HG02852 (cell line): ENCODE measurements at regions not wholly inside any gene's neighbourhood (a gene's known extent, or its start where the extent isn't known, plus 50 kb on each side); places are given as distances from the start of the nearest gene placed in this dataset.
"Not testable (repeated sequence)": the region's sequence is repeated elsewhere in the genome, so short reads cannot be mapped to it uniquely, and the experiment has no call there.

Experiments
- ATAC-seq: cut with Tn5 transposase; IDR thresholded peaks from one replicate; pipeline ENCODE4 v1.9.1; 2021; ENCODE audit warnings: mild to moderate bottlenecking, moderate library complexity; ENCODE audit not compliant: unreplicated experiment

DNA sequence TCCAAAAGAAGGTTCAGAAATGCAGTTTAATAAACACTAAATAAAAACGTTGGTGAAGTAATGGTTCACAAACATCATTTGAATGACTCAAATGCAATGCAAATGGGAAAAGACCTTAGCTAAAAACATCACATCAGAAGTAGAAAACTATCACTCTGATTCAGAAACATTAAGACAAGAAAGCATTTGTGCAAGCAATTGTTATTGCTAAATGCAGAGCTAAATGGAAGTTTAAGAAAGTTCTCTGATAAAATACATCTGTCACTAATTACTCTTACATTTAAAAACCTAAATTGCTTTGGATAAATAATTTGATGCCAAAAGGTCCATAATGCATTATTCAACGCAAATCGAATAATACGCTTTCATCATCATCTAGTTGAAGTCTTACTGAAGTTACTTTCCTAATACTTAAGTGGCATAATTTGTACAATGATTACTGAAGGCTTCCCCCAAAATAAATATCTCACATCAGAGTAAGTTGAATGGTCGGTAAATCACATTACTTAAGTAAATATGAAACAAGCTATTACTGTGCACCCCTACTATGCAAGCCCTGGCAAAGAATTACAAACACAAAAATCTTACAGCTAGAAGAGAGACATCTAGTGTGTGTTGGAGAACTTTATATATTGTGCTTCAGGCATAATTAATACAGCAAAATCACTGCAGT lies 105.7 kb upstream of the KCTD1 start:
- ATAC-seq, result no peak

DNA sequence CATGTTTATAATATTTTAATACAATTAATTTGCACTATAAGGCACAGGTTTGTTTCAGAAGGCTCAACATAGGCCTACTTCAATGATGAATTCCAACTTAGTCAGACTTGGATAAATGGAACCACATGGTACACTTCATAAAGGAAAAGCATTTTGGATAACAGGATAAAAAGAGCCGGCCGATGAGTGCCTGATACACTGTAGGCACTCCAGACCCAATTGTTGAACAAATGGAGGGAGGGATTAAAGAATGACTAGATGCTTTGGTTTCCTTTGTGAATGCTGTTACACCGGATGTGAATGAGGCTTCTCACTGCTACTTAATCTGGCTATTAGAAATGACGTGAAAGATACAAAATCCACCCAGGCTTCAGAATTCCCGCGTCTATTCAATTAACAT lies 104.1 kb upstream of the KCTD1 start:
- no peak for ATAC-seq

DNA sequence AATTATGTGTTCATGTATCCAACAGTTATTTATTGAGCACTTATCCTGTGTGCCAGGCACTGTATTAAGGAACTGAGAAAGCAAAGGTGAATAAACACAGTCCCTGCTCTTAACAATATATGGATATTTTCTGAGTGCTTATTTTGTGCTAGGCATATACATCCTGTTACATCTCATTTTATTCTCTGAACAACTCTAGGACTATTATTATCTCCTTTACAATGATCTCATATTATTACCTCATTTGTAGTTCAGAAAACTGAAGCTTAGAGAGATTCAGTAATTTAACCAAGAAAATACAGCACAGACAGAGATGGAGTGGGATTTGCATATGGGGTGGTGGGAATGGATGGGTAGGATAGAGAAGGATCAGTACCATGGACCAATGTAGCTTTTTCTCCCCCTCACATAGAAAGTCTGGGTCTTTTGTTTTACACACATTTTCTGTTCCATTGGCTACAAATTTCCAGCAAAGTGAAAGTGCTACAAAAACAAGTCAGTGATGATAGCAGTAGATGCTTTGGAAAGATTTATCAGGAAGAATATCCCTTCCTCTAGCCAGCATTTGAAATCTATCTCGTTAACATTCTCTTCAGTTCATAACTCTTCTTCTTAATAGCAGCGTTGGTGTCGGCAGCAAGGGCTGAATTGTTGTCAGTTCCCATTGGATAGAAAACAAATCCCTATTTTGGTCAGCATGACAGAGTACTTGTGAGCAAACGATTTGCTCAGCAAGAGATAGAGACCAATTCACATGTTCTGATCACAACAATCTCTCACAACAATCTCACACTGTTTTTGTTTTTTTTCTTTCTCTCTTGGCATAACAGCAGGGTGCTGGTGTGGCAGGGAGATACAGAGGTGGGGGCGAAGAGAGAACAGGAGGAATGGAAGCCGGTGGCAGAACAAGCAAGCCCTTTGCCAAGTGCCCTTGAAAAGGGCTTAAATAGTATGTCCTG lies 102.2 kb upstream of the KCTD1 start:
- ATAC-seq, result no peak

DNA sequence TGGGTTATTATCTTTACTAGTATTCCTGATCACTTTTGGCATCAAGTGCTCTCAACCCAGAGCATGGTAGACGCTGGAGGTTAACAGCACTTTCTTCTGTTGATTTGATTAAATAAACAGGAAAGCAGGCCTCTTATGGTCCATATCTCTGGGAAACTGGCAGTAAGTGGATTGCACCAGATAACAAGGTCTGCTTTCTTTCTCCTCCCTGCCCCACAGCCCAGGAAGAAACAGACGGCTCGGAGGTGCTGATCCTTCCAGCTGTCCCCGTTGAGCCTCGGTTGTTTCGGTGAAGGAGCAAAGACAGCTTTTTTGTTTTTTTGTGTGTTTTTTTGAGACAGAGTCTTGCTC lies 100.8 kb upstream of the KCTD1 start:
- ATAC-seq, result no peak

DNA sequence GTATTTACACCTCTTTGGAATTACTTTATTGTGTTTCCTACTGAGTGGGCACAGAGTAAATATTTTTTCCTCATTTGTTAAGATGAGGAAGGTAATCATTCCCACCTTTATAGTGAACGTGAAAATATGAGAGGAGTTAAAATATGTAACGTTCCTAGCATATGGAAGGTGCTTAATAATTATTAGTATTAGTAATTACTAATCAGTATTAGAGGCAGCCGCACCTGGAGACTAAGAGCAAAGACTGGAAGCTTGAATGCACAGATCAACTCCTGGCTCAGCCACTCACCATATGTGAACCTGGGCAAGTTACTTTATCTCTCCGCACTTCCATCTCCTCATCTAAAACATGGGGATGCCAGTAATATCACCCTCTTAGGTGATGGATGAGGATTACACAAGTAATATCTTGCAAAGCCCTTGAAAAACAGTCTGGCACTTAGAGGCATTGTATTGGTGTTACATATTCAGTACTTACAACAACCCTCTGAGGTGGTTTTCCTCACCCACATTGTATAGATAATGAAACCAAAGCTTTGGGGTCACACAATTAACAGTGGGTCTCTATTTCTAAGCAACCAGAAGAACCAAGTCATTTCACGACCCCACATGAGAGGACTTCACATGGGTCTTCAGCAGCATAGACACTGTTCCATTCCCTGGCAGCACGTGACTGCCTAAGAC lies 100.3 kb upstream of the KCTD1 start:
- ATAC-seq, result no peak

DNA sequence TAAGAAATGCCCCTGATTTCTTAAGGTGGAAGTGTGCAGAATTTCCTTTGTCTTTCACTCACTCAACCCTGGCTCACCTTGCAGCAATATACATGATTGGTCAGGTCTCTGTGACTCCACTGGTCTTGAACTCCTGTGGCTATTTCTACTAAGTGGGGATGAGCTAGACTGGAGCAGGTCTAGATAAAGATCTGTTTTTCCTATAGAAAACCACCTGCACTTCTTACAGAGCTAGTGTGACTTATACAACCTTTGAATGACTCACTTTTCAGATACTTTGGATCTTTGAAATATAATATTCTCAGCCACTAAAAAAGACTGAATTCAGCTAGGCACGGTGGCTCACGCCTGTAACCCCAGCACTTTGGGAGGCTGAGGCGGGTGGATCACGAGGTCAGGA lies 98.5 kb upstream of the KCTD1 start:
- ATAC-seq, result no peak

DNA sequence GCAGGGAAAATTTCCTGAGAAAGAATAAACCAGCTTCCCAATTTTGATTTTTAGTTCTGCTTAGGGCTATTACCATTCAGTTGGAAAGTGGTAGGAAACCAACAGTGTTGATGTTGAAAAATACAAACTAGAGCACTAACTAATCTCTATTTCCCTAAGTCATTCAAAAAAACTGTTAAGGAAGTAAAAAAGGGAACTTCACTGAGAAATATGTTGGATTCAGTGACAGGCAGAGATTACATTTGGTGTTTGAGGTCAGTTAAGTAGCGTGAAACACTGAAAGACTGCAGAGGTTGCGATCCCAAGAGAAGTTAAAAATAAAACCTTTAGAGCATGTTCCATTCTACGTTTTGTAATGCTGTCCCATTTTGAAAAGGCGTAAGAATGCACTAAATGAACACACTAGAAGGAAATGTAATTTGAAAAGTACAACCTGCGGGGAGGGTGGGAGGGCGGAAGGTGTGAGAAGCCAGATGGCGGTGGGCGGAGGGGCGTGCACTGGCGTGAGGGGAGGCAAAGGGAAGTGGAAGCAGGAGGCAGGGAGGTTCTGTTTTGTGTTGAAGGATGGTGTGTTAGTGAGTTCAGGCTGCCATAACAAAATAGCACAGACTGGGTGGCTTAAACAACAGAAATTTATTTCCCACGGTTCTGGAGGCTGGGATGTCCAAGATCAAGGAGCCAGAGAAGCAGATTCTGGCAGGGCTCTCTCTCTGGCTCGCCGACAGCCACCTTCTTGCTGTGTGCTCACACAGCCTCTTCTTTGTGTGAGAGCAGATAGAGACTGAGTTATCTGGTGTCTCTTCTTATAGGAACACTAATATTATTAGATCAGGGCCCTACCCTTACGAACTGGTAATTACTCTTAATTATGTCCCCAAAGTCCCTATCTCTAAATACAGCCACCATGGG lies 94.3 kb upstream of the KCTD1 start:
- ATAC-seq, result peak; percentile 44

DNA sequence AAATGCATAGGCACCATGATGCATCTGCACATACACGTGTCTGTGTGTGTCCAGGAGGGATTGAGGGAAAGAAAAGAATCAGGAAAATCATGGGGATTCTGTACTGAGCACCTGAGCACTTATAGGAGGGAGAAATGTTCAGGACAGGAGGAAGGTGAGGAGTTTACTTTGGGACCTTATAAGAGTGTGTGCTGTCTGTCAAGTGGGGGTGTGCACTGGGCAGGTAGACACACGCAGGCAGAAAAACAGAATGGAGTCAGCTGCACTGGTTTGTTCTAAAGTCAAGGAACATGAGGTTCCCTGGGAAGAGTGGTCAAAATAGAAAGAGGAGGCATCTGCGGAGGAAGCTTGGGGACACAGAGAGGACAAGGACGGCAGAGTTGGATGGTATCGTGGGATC lies 92.2 kb upstream of the KCTD1 start:
- ATAC-seq, result no peak

DNA sequence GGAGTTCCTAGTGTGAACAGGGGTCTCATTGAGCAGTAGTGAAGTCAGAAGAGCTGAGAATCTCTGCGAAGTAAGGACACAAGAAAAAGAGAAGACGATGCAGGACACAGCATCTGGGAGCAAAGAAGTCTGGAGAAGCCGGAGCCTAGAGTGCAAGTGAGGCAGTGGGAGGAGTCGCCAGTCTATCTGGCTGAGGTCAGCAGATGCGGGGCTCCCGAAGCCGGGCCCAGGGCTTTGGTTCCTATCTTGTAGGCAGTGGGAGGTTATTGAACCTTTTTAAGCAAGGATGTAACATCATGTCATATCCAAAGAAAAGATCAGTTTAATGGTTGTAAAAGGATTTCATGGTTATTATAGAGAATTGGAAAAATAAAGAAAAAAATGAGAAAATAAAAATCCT lies 90.8 kb upstream of the KCTD1 start:
- ATAC-seq, result no peak

DNA sequence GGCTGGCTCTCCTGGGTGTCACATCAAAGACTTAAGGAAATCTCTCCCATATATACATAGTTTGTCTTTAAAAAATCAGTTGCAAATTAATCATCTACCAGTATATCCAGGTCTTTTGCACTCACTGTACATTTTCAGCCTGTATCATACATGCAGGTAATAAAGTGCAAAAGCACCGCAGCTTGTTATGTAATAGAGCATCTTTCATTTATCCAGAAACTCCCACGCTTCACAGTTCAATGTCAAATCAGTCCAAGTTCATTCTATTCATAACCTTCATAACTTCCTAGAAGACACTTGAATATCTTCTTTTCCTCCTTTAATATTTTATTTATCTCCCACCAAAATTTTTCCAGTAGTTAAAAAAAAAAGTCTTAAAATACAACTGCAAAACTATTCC lies 89.6 kb upstream of the KCTD1 start:
- no peak for ATAC-seq

DNA sequence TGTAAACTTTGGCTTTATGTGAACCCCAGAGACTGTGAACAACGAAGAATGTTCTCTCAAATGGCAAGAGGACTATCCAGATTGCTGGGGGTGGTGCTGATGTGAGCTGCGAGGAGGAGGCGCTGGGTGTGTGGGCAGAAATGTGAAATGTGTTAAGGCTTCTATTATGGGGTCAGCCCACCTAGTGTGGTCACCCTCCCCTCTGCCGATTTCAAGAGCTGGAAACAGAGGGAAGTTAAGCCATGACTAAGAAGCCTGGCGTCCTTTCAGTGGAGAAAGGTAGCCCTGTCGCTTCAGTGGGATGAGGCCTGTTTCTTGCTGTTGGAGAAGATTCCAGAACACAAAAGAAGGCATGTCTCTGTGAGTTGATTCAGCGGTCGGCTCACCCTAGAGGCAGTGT lies 89.0 kb upstream of the KCTD1 start:
- no peak for ATAC-seq

DNA sequence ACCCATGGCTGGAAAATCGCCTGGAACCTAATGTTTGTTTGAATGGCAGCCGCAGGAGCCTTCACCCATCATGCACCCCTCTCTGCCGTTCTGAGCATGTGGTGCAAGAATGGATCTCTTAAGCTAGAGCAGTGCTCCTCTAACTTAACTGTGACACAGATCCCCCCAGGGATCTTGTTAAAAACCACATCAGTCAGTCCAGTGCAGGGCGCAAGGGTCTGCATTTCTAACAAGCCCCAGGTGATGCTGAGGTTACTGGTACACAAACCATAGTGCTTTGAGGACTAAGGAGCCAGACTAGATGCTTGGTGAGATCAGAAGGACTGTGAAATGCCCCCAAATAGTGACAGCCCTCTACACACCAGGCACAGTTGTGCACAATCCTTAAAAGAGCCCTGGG lies 87.1 kb upstream of the KCTD1 start:
- no peak for ATAC-seq

DNA sequence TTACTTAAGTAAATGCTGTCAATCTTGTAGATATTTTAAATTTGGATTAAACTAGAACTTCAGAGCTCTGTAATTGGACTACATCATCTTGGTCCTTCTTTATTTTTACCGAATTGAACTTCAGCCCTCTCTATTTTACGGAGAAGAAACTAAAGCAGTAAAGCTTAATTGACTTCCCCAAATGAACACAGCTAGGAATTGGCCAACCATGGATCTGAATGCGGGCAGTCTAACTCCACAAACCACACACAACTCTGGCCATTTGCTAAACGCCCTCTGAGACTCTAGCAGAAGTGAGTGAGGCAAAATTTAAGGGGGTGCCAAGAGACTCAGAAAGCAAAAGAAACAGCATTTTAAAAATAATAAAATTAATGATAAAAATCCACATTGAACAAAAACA lies 86.3 kb upstream of the KCTD1 start:
- no peak for ATAC-seq

DNA sequence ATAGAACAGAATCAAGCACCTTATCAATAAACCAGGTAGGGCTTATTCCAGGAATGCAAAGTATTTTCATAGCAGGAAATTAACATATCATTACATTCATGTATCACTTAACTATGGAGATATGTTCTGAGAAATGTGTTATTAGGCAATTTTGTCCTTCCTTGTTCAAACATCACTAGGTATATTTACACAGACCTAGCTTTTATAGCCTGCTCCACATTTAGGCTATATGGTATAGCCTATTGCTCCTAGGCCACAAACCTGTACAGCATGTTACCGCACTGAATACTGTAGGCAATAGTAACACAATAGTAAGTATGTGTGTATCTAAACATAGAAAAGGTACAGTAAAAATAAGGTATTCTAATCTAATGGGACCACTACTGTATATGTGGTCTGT lies 82.8 kb upstream of the KCTD1 start:
- no peak for ATAC-seq

DNA sequence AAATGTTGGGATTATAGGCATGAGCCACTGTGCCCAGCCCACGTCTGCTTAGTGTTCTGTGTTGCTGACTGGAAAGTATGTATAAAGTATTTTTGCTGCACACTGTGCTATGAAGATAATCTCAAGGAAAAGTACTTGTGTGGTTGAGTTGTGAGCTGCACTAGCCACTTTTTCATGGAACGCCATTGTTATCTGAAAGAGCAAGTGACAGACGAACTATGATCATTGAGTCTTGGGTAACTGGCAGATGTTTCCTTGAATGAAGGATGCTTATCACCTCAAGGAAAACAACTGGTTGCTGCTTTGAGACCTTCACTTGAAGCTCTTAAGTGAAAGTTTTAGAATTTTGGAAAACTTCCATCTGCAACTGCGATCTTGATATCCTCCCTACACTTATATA lies 82.2 kb upstream of the KCTD1 start:
- no peak for ATAC-seq

DNA sequence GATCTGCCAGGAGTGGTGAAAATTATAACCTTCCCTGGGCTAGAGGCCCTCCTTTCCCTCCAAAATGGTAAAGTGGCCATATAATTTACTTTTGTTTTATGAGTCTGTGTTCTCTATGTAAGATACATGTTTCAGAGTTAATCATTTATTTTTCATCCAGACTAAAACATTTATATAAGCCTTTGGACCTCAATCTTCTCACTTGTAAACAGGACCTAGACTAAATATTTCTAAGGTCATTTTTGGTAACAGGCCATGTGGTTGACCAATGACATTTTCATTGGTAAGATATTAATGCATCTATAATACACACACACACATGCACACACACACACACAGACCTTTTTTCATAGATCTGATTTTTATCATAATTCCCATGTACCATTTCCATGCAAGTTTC lies 79.7 kb upstream of the KCTD1 start:
- ATAC-seq, result no peak

DNA sequence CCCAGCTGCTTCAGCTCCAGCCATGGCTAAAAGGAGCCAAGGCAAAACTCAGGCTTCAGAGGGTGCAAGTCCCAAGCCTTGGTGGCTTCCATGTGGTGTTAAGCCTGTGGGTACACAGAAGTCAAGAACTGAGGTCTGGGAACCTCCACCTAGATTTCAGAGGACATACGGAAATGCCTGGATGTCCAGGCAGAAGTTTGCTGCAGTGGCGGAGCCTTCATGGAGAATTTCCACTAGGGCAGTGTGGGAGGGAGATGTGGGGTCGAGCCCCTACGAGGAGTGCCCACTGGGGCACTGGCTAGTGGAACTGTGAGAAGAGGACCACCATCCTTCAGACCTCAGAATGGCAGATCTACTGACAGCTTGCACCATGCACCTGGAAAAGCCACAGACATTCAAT lies 76.1 kb upstream of the KCTD1 start:
- no peak for ATAC-seq

DNA sequence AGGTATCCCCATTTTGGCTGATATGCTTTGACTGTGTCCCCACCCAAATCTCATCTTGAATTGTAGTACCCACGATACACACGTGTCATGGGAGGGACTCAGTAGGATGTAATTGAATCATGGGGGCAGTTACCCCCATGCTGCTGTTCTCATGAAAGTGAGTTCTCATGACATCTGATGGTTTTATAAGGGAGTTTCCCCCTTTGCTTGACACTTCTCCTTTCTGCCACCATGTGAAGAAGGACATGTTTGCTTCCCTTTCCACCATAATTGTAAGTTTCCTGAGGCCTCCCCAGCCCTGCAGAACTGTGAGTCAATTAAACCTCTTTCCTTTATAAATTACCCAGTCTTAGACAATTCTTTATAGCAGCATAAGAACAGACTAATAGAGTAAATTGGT lies 75.0 kb upstream of the KCTD1 start:
- ATAC-seq, result not testable (repeated sequence)

DNA sequence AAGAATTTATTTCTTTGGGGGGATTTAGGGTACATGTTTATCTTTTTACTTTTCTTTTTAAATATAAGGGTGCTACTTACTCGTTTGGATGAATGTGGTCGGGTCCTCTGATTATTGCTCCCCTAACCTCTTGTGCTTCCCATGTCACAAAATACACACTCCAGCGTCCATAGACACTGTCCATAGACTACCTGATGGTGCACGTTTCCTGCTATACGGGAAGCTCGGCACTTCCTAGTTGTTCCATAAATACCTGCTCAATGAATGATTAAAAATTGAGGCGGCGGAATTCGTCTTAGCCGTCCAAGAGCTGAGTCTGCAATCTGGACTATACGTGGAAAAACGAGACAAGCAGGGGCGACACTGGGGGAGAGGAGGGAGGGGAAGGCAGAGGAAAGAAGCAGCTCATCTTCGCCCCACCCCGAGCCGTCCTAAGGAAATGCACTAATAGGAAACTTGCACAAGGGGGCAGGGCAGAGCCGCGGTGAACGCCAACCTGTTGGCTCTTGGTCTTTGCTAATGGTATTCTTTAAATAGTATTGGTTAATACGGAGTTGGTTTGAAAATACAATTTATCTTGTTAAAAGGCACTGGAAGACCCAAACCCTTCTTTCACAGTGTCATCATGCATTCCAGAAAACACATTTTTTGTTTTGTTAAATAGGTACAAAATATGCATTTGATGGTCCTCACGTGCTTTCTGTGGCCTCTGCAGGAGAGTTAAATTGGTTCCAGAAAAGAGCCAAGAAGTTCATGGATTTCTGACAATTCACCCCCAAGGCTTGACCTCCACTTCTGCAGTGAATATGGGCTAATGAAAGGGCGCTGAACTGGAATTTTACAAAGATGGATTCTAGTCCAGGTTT lies 73.0 kb upstream of the KCTD1 start:
- ATAC-seq, result peak; percentile 60

DNA sequence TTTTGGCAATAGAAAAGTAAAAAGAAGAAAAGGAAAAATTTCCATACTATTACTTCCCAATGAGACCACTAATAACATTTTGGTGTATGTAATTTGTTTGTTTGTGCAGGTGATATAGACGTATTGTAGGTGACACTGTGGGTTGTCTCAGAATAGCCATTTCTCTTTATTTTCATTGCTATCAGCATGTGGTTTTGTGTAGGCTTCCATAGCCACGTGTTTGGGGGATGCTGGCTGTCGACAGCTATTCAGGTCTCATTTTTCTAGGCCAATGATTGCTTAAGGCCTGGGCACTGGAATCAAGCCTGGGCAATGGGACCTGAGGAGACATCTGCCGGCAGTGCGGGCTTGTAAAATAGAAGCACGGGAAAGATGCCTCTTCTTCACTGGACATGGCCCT lies 71.0 kb upstream of the KCTD1 start:
- no peak for ATAC-seq
